HG03575 (cell line): ENCODE measurements at regions not wholly inside any gene's neighbourhood (a gene's known extent, or its start where the extent isn't known, plus 50 kb on each side); places are given as distances from the start of the nearest gene placed in this dataset.

Experiments
- ATAC-seq: cut with Tn5 transposase; IDR thresholded peaks from one replicate; pipeline ENCODE4 v1.9.1; 2021; ENCODE audit not compliant: unreplicated experiment, insufficient number of reproducible peaks, low FRiP score; ENCODE audit errors: extremely low read depth

- no peak for ATAC-seq
Observed at GRCh38 chr2:128457006-128457604, 138.4 kb upstream of the HS6ST1 start.

- no peak for ATAC-seq
Observed at GRCh38 chr2:128457716-128458115, 139.0 kb upstream of the HS6ST1 start.

GRCh38 chr2:128458505-128458904 is 139.8 kb upstream of the HS6ST1 start:
- no peak for ATAC-seq

- no peak for ATAC-seq
Observed at GRCh38 chr2:128464456-128464855, 145.8 kb upstream of the HS6ST1 start.

- no peak for ATAC-seq
Observed at GRCh38 chr2:128465246-128466170, 146.8 kb upstream of the HS6ST1 start.

GRCh38 chr2:128466376-128466775 is 147.7 kb upstream of the HS6ST1 start:
- no peak for ATAC-seq

GRCh38 chr2:128466776-128467175 is 148.1 kb upstream of the HS6ST1 start:
- ATAC-seq = no peak

- ATAC-seq = no peak
Observed at GRCh38 chr2:128467321-128467969, 148.8 kb upstream of the HS6ST1 start.

GRCh38 chr2:128468186-128468920 is 149.7 kb upstream of the HS6ST1 start:
- no peak for ATAC-seq

- ATAC-seq = no peak
Observed at GRCh38 chr2:128469203-128469602, 150.5 kb upstream of the HS6ST1 start.

- ATAC-seq = no peak
Observed at GRCh38 chr2:128469875-128470274, 151.2 kb upstream of the HS6ST1 start.

- peak; percentile 12 for ATAC-seq
Observed at GRCh38 chr2:128472789-128473174, 154.1 kb upstream of the HS6ST1 start.

- ATAC-seq = peak; percentile 63
Observed at GRCh38 chr2:128473175-128474035, 154.7 kb upstream of the HS6ST1 start.

GRCh38 chr2:128474036-128474955 is 155.6 kb upstream of the HS6ST1 start:
- ATAC-seq = no peak

- ATAC-seq = no peak
Observed at GRCh38 chr2:128474962-128475361, 156.3 kb upstream of the HS6ST1 start.

- ATAC-seq = no peak
Observed at GRCh38 chr2:128475427-128476211, 157.0 kb upstream of the HS6ST1 start.
